IMR-90 (cell line): ENCODE measurements at regions not wholly inside any gene's neighbourhood (a gene's known extent, or its start where the extent isn't known, plus 50 kb on each side); places are given as distances from the start of the nearest gene placed in this dataset.

Source experiments
- ATAC-seq: fragments of 200-7000 bp; cut with Tn5 transposase; 2 replicates; pipeline ENCODE4 v1.9.1; 2020; ENCODE audit warnings: low read depth, mild to moderate bottlenecking, moderate library complexity
- BruUV-seq: library from RNA; stranded (reverse); fragments of 400-500 nt; replicated peaks from 2 replicates; lab custom pipeline; 2021; lab: Mats Ljungman, UMichigan
- CTCF ChIA-PET: fragments of 300-600 bp; formaldehyde crosslinking; extraction: SDS; loops from one replicate; lab custom pipeline; 2021; ENCODE audit warnings: antibody characterized with exemption; lab: Yijun Ruan, JAX
- POLR2A ChIA-PET: fragments of 300-600 bp; sonication (Branson Sonifier 250); formaldehyde crosslinking; loops from one replicate; lab custom pipeline; 2022; ENCODE audit warnings: antibody characterized with exemption; ENCODE audit not compliant: unreplicated experiment; lab: Charles Lee
- DNase-seq: peaks from one replicate; pipeline ENCODE4 v3.0.0; 2013
- H2AFZ ChIP-seq: replicated peaks from 2 replicates; pipeline ENCODE3; 2013; ENCODE audit warnings: low read length, mild to moderate bottlenecking; ENCODE audit not compliant: poor library complexity
- H2AK5ac ChIP-seq: 2 replicates; pipeline ENCODE4 v1.6.1; 2013; ENCODE audit warnings: low read depth, low read length, inconsistent platforms
- H2AK9ac ChIP-seq: replicated peaks from 2 replicates; pipeline ENCODE3; 2013; ENCODE audit warnings: mild to moderate bottlenecking, low read depth, low read length, moderate library complexity; ENCODE audit not compliant: poor library complexity
- H2BK120ac ChIP-seq: 2 replicates; pipeline ENCODE4 v1.6.1; 2013; ENCODE audit warnings: low read depth, low read length, inconsistent platforms
- H2BK15ac ChIP-seq: 3 replicates; pipeline ENCODE4 v1.6.1; 2013; ENCODE audit warnings: low read depth, low read length, inconsistent platforms
- H2BK20ac ChIP-seq: 2 replicates; pipeline ENCODE4 v1.6.1; 2013; ENCODE audit warnings: low read depth, mild to moderate bottlenecking, inconsistent platforms, low read length, moderate library complexity
- H2BK5ac ChIP-seq: 2 replicates; pipeline ENCODE4 v1.6.1; 2013; ENCODE audit warnings: mild to moderate bottlenecking, low read depth, low read length, inconsistent platforms; ENCODE audit not compliant: poor library complexity, severe bottlenecking
- H3K14ac ChIP-seq: replicated peaks from 2 replicates; pipeline ENCODE4 v1.6.1; 2013; ENCODE audit warnings: low read depth, low read length, inconsistent platforms
- H3K18ac ChIP-seq: 2 replicates; pipeline ENCODE4 v1.6.1; 2013; ENCODE audit warnings: low read depth, low read length, control low read depth
- H3K23ac ChIP-seq: 2 replicates; pipeline ENCODE4 v1.6.1; 2013; ENCODE audit warnings: low read depth, low read length, inconsistent platforms
- H3K27ac ChIP-seq: 2 replicates; pipeline ENCODE4 v1.5.1; 2013; ENCODE audit warnings: mild to moderate bottlenecking, control low read depth, low read length; ENCODE audit not compliant: insufficient read depth
- H3K27me3 ChIP-seq: 2 replicates; pipeline ENCODE4 v1.6.1; 2013; ENCODE audit warnings: low read length; ENCODE audit not compliant: control insufficient read depth, insufficient read depth
- H3K36me3 ChIP-seq: 2 replicates; pipeline ENCODE4 v1.6.1; 2013; ENCODE audit warnings: low read length, mixed read lengths; ENCODE audit not compliant: control insufficient read depth, insufficient read depth
- H3K4ac ChIP-seq: 2 replicates; pipeline ENCODE4 v1.6.1; 2013; ENCODE audit warnings: low read depth, low read length, inconsistent platforms
- H3K4me1 ChIP-seq: 2 replicates; pipeline ENCODE4 v1.6.1; 2013; ENCODE audit warnings: low read length, mixed read lengths; ENCODE audit not compliant: control insufficient read depth, insufficient read depth
- H3K4me2 ChIP-seq: 2 replicates; pipeline ENCODE4 v1.6.1; 2013; ENCODE audit warnings: low read depth, mild to moderate bottlenecking, control low read depth, low read length, moderate library complexity
- H3K4me3 ChIP-seq: 2 replicates; pipeline ENCODE4 v1.5.1; 2013; ENCODE audit warnings: low read depth, mild to moderate bottlenecking, control low read depth, low read length, moderate library complexity; ENCODE audit not compliant: insufficient read depth
- H3K56ac ChIP-seq: 2 replicates; pipeline ENCODE4 v1.6.1; 2013; ENCODE audit warnings: low read length, inconsistent platforms; ENCODE audit not compliant: insufficient read depth; ENCODE audit errors: extremely low read depth
- H3K79me1 ChIP-seq, 2 experiments: 2 replicates each; pipeline ENCODE4 v1.6.1; 2013; ENCODE audit warnings: low read length in 2 of 2, inconsistent platforms in 1 of 2, low read depth in 1 of 2
- H3K9ac ChIP-seq: 2 replicates; pipeline ENCODE4 v1.6.1; 2013; ENCODE audit warnings: low read depth, low read length, control low read depth
- H3K9me1 ChIP-seq: 2 replicates; pipeline ENCODE4 v1.6.1; 2013; ENCODE audit warnings: low read length, inconsistent platforms; ENCODE audit not compliant: insufficient read depth
- H3K9me3 ChIP-seq: 2 replicates; pipeline ENCODE4 v1.6.1; 2013; ENCODE audit warnings: low read length; ENCODE audit not compliant: control insufficient read depth, insufficient read depth
- H4K20me1 ChIP-seq: 2 replicates; pipeline ENCODE4 v1.6.1; 2013; ENCODE audit warnings: low read length, inconsistent platforms; ENCODE audit not compliant: insufficient read depth
- H4K5ac ChIP-seq: 2 replicates; pipeline ENCODE4 v1.6.1; 2013; ENCODE audit warnings: mild to moderate bottlenecking, low read depth, low read length, control low read depth
- H4K8ac ChIP-seq, 2 experiments: 2 replicates each; pipeline ENCODE4 v1.6.1; 2013; ENCODE audit warnings: low read depth in 2 of 2, low read length in 2 of 2, control low read depth in 1 of 2, inconsistent platforms in 1 of 2
- H4K91ac ChIP-seq: 2 replicates; pipeline ENCODE4 v1.6.1; 2013; ENCODE audit warnings: low read depth, low read length, inconsistent platforms; ENCODE audit not compliant: insufficient read depth
- BHLHE40 ChIP-seq: fragments of 150-350 bp; IDR thresholded peaks from 2 replicates; pipeline ENCODE4 v1.6.1; 2016; ENCODE audit warnings: mild to moderate bottlenecking, low read depth, low read length
- CHD1 ChIP-seq: IDR thresholded peaks from 2 replicates; pipeline ENCODE4 v1.6.1; 2012; ENCODE audit warnings: low read depth, low read length, improper control_type of control experiment
- ELK1 ChIP-seq: fragments of 150-350 bp; IDR thresholded peaks from 2 replicates; pipeline ENCODE4 v1.6.1; 2016; ENCODE audit warnings: low read depth, mild to moderate bottlenecking, low read length, moderate library complexity, borderline replicate concordance
- MAZ ChIP-seq: IDR thresholded peaks from 2 replicates; pipeline ENCODE4 v1.6.1; 2012; ENCODE audit warnings: low read depth, mild to moderate bottlenecking, low read length, improper control_type of control experiment, moderate library complexity, borderline replicate concordance
- NFE2L2 ChIP-seq: fragments of 150-350 bp; IDR thresholded peaks from 2 replicates; pipeline ENCODE4 v1.6.1; 2016; ENCODE audit warnings: low read depth, mild to moderate bottlenecking, low read length
- RAD21 ChIP-seq: IDR thresholded peaks from 2 replicates; pipeline ENCODE4 v1.6.1; 2012; ENCODE audit warnings: low read length, improper control_type of control experiment
- RCOR1 ChIP-seq: IDR thresholded peaks from 2 replicates; pipeline ENCODE4 v1.6.1; 2012; ENCODE audit warnings: mild to moderate bottlenecking, low read length, improper control_type of control experiment; ENCODE audit not compliant: insufficient replicate concordance
- SMC3 ChIP-seq: fragments of 150-350 bp; IDR thresholded peaks from 2 replicates; pipeline ENCODE4 v1.6.1; 2016; ENCODE audit warnings: low read depth, mild to moderate bottlenecking, antibody characterized with exemption, low read length, moderate library complexity
- WGBS, 2 experiments: methylation state at CpG; one replicate each; pipeline versions ENCODE4 v1.1.5 to v1.1.7; 2013; ENCODE audit warnings: missing lambda C conversion rate in 2 of 2; ENCODE audit not compliant: insufficient read length in 1 of 2; ENCODE audit errors: extremely low coverage in 2 of 2; 5-methylcytosine and 5-hydroxymethylcytosine counted together
- dilution Hi-C: fragments of 300-500 bp; cut with HindIII; formaldehyde crosslinking; loops from one replicate; pipeline ENCODE4 v1.14.3; 2018; ENCODE audit warnings: low sequenced_read_pairs; ENCODE audit not compliant: unreplicated experiment
- in situ Hi-C: fragments of 300-500 bp; cut with MboI; formaldehyde crosslinking; loops from 3 replicates; pipeline ENCODE4 v1.14.3; 2019; ENCODE audit warnings: low sequenced_read_pairs, inconsistent platforms, mixed read lengths
- intact Hi-C: fragments of 100-400 bp; cut with micrococcal nuclease; formaldehyde crosslinking; loops from 2 replicates; pipeline ENCODE4 v1.10.0; 2022

DNA sequence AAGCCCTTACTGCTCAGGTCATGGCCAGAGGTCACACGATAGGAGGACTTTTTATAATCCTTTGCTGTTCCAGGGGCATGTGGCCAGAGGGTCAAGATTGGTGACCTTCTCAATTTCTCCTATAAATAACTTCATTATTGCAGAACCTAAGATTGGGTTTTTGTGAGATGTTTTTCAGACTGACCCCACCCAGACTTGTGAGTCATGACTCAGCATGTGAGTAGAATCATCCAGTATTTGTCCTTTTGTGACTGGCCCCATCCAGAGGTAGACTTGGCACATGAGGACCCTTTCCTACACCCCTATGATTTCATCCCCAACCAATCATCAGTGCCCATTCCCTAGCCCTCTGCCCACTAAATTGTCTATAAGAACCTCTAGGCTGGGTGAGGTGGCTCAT, 84.5 kb upstream of the ABCC4 start:
- Histone ChIP-seq H3K4me2 (no peak overlapping the region), H4K91ac (no peak overlapping the region), H2BK120ac (no peak overlapping the region), H3K9me3 (no peaks in the 10 kb centered on the region), H3K27ac (no peak overlapping the region), H3K14ac (no peak overlapping the region), H3K27me3 (peaks cover 14% of the 10 kb centered on the region), H2AK5ac (no peak overlapping the region), H3K4me1 (no peaks in the 10 kb centered on the region; the same call in 1 of the 2 replicates), H3K23ac (no peak overlapping the region), H2BK5ac (no peak overlapping the region), H3K9me1 (no peaks in the 10 kb centered on the region), H3K18ac (no peak overlapping the region), H3K4me3 (no peak overlapping the region), H2AK9ac (peak overlapping the region; percentile 15), H3K56ac (no peak overlapping the region), H2BK15ac (no peak overlapping the region), H2BK20ac (no peak overlapping the region), H3K36me3 (no peaks in the 10 kb centered on the region), H3K4ac (no peak overlapping the region), H3K79me1 (no peaks in the 10 kb centered on the region), H2AFZ (no peak overlapping the region), H4K8ac (no peak overlapping the region), H4K5ac (no peak overlapping the region), H3K9ac (no peak overlapping the region), H4K20me1 (no peaks in the 10 kb centered on the region)
- TF ChIP-seq ELK1 (no peak), SMC3 (no peak), MAZ (no peak), CHD1 (no peak), NFE2L2 (0 out of 2 replicates have a peak, but pooled peaks have one; percentile 25), BHLHE40 (no peak), RAD21 (no peak), RCOR1 (no peak)
- in situ Hi-C loops, result no loop called here
- intact Hi-C loops, result no loop called here
- dilution Hi-C loops, result no loop called here
- DNase-seq (no peak), ATAC-seq (no peak)
- POLR2A ChIA-PET, result no interaction called here
- no TSS peak for BruUV-seq
- CTCF ChIA-PET, result no interaction called here
- WGBS, 2 experiments, result no CpG with 5 or more reads among the region's 1 CpG
